Liver (tissue), 8 donors: ENCODE measurements at regions not wholly inside any gene's neighbourhood (a gene's known extent, or its start where the extent isn't known, plus 50 kb on each side); places are given as distances from the start of the nearest gene placed in this dataset.

Source experiments
- DNase-seq: peaks from one replicate; pipeline ENCODE4 v3.0.0-alpha.2; 2017; ENCODE audit warnings: low spot score
- H3K27ac ChIP-seq, 2 donors: one replicate each; pipeline ENCODE4 v1.7.0; 2013; ENCODE audit warnings: inconsistent platforms in 2 of 2, low read length in 2 of 2, control low read depth in 1 of 2, low read depth in 1 of 2, mild to moderate bottlenecking in 1 of 2
- H3K27me3 ChIP-seq, 4 donors: one replicate each; pipeline versions ENCODE4 v1.6.1 to v1.7.0; 2013; ENCODE audit warnings: low read length in 3 of 4, inconsistent platforms in 1 of 4, mild to moderate bottlenecking in 1 of 4, moderate library complexity in 1 of 4; ENCODE audit not compliant: control insufficient read depth in 4 of 4, insufficient read depth in 4 of 4
- H3K36me3 ChIP-seq, 4 donors: one replicate each; pipeline versions ENCODE4 v1.6.1 to v1.7.0; 2013; ENCODE audit warnings: low read length in 3 of 4, mild to moderate bottlenecking in 3 of 4, low read depth in 1 of 4, moderate library complexity in 1 of 4; ENCODE audit not compliant: control insufficient read depth in 4 of 4, insufficient read depth in 3 of 4
- H3K4me1 ChIP-seq, 4 donors: one replicate each; pipeline versions ENCODE4 v1.6.1 to v1.7.0; 2013; ENCODE audit warnings: low read length in 3 of 4, mild to moderate bottlenecking in 3 of 4, moderate library complexity in 1 of 4; ENCODE audit not compliant: control insufficient read depth in 4 of 4, insufficient read depth in 4 of 4
- H3K4me3 ChIP-seq, 3 donors: one replicate each; pipeline versions ENCODE4 v1.6.1 to v1.7.0; 2013; ENCODE audit warnings: low read length in 3 of 3, control low read depth in 1 of 3, low read depth in 1 of 3, mild to moderate bottlenecking in 1 of 3
- H3K9ac ChIP-seq, 2 donors: one replicate each; pipeline ENCODE4 v1.7.0; 2013; ENCODE audit warnings: low read length in 2 of 2, mild to moderate bottlenecking in 2 of 2, moderate library complexity in 2 of 2, control low read depth in 1 of 2, low read depth in 1 of 2
- H3K9me3 ChIP-seq, 4 donors: one replicate each; pipeline versions ENCODE4 v1.6.1 to v1.7.0; 2013; ENCODE audit warnings: low read length in 3 of 4; ENCODE audit not compliant: control insufficient read depth in 4 of 4
- ATF3 ChIP-seq: IDR thresholded peaks from 2 replicates; pipeline ENCODE4 v1.6.1; 2016; ENCODE audit warnings: antibody characterized with exemption
- CTCF ChIP-seq: fragments of 150-350 bp; IDR thresholded peaks from 2 replicates; pipeline ENCODE4 v1.5.1; 2017; ENCODE audit warnings: improper control_type of control experiment, low read depth, low read length; ENCODE audit not compliant: missing input control
- EGR1 ChIP-seq, 2 donors: IDR thresholded peaks; 2 replicates each; pipeline ENCODE4 v1.6.1; 2016 to 2018; ENCODE audit warnings: antibody characterized with exemption in 2 of 2, low read depth in 2 of 2
- FOXA1 ChIP-seq: IDR thresholded peaks from 2 replicates; pipeline ENCODE4 v1.6.1; 2016; ENCODE audit warnings: antibody characterized with exemption
- FOXA2 ChIP-seq: IDR thresholded peaks from 2 replicates; pipeline ENCODE4 v1.6.1; 2016; ENCODE audit warnings: antibody characterized with exemption
- GABPA ChIP-seq, 2 donors: IDR thresholded peaks in 1 of 2; conservative IDR thresholded peaks in 1 of 2; 2 replicates each; pipeline ENCODE4 v1.6.1; 2016; ENCODE audit warnings: antibody characterized with exemption in 2 of 2, mild to moderate bottlenecking in 1 of 2, moderate library complexity in 1 of 2
- HNF4A ChIP-seq, 2 donors: conservative IDR thresholded peaks; 2 replicates each; pipeline ENCODE4 v1.6.1; 2016; ENCODE audit warnings: antibody characterized with exemption in 2 of 2, mild to moderate bottlenecking in 2 of 2
- HNF4G ChIP-seq: IDR thresholded peaks from 2 replicates; pipeline ENCODE4 v1.6.1; 2016; ENCODE audit warnings: antibody characterized with exemption
- JUND ChIP-seq, 2 donors: IDR thresholded peaks; 2 replicates each; pipeline ENCODE4 v1.6.1; 2016; ENCODE audit warnings: antibody characterized with exemption in 2 of 2
- MAX ChIP-seq: IDR thresholded peaks from 2 replicates; pipeline ENCODE4 v1.6.1; 2016; ENCODE audit warnings: antibody characterized with exemption
- NR2F2 ChIP-seq: IDR thresholded peaks from 2 replicates; pipeline ENCODE4 v1.6.1; 2016; ENCODE audit warnings: antibody characterized with exemption
- RAD21 ChIP-seq, 2 donors: IDR thresholded peaks; 2 replicates each; pipeline ENCODE4 v1.6.1; 2016; ENCODE audit warnings: antibody characterized with exemption in 2 of 2, mild to moderate bottlenecking in 2 of 2
- RXRA ChIP-seq, 2 donors: IDR thresholded peaks; 2 replicates each; pipeline ENCODE4 v1.6.1; 2017 to 2018; ENCODE audit warnings: antibody characterized with exemption in 2 of 2, mild to moderate bottlenecking in 1 of 2
- SP1 ChIP-seq: IDR thresholded peaks from 2 replicates; pipeline ENCODE4 v1.6.1; 2018; ENCODE audit warnings: antibody characterized with exemption, mild to moderate bottlenecking
- TAF1 ChIP-seq: conservative IDR thresholded peaks from 2 replicates; pipeline ENCODE4 v1.6.1; 2016; ENCODE audit warnings: antibody characterized with exemption, mild to moderate bottlenecking
- YY1 ChIP-seq: IDR thresholded peaks from 2 replicates; pipeline ENCODE4 v1.6.1; 2016; ENCODE audit warnings: antibody characterized with exemption, mild to moderate bottlenecking
- ZBTB33 ChIP-seq: IDR thresholded peaks from 2 replicates; pipeline ENCODE4 v1.6.1; 2016; ENCODE audit warnings: antibody characterized with exemption
- WGBS: extraction: QIAGEN DNeasy Blood & Tissue Kit; methylation state at CpG from one replicate; pipeline ENCODE4 v1.1.7; 2013; 5-methylcytosine and 5-hydroxymethylcytosine counted together
- donor health status: healthy.
- donor health status: healthy.
- donor health status: healthy.
- donor health status: healthy.
- donor health status: healthy.

GRCh38 chr15:66650433-66650832, 51.6 kb upstream of the SMAD6 start (continued):
- TF ChIP-seq MAX (peak; percentile 24), HNF4G (no peak), GABPA (IDR thresholded peaks at IDR 0.05 in 1 of 2, conservative IDR thresholded peaks at IDR 0.05 in 1 of 2) (no peak), FOXA1 (no peak), EGR1 (IDR thresholded peaks at IDR 0.05; ENCODE audit: low read depth in 2 of 2) (no peak)

GRCh38 chr15:66651198-66651597, 50.8 kb upstream of the SMAD6 start:
- no peaks in the 10 kb centered on the region for H3K27me3 ChIP-seq
- WGBS, result 46% methylated on average over 3 of the region's 3 CpGs
- DNase-seq, result no peak
- no peaks in the 10 kb centered on the region for H3K9me3 ChIP-seq
- H3K4me3 ChIP-seq, result no peak overlapping the region
- H3K36me3 ChIP-seq, result no peaks in the 10 kb centered on the region
- peak overlapping the region; percentile 75 to 85 for H3K27ac ChIP-seq
- peak overlapping the region in 1 of 2 donors; percentile 23 for H3K9ac ChIP-seq
- peaks cover 30 to 91% (median 68%) of the 10 kb centered on the region in 4 donors for H3K4me1 ChIP-seq
- TF ChIP-seq NR2F2 (no peak), JUND (IDR thresholded peaks at IDR 0.05) (no peak), YY1 (no peak), FOXA2 (no peak), ATF3 (no peak), EGR1 (IDR thresholded peaks at IDR 0.05; ENCODE audit: low read depth in 2 of 2) (no peak), RXRA (IDR thresholded peaks at IDR 0.05) (no peak), MAX (no peak), GABPA (IDR thresholded peaks at IDR 0.05 in 1 of 2, conservative IDR thresholded peaks at IDR 0.05 in 1 of 2) (no peak), TAF1 (no peak), HNF4G (no peak), ZBTB33 (no peak), HNF4A (conservative IDR thresholded peaks at IDR 0.05) (no peak), RAD21 (IDR thresholded peaks at IDR 0.05) (no peak), CTCF (no peak), FOXA1 (no peak)

- Histone ChIP-seq H3K27me3 (no peaks in the 10 kb centered on the region), H3K9ac (peak overlapping the region; percentile 12 to 17), H3K9me3 (no peaks in the 10 kb centered on the region), H3K4me1 (peaks cover 29 to 84% (median 61%) of the 10 kb centered on the region in 4 donors), H3K36me3 (no peaks in the 10 kb centered on the region), H3K4me3 (no peak overlapping the region), H3K27ac (peak overlapping the region; percentile 75 to 85)
- 29% methylated on average over 5 of the region's 5 CpGs for WGBS
- DNase-seq, result no peak
- TF ChIP-seq ZBTB33 (no peak), JUND (IDR thresholded peaks at IDR 0.05) (peak in 1 of 2 donors; percentile 75), YY1 (peak; percentile 68), SP1 (peak; percentile 68), CTCF (peak; percentile 39), MAX (peak; percentile 87), HNF4G (no peak), ATF3 (no peak), RXRA (IDR thresholded peaks at IDR 0.05) (peak; percentile 83 to 91), FOXA1 (peak; percentile 84), FOXA2 (peak; percentile 90), TAF1 (no peak), RAD21 (IDR thresholded peaks at IDR 0.05) (peak; percentile 8 to 16), NR2F2 (peak; percentile 51), GABPA (IDR thresholded peaks at IDR 0.05 in 1 of 2, conservative IDR thresholded peaks at IDR 0.05 in 1 of 2) (peak in 1 of 2 donors; percentile 27)
These were observed 50.0 kb upstream of the SMAD6 start for GRCh38 chr15:66651913-66652642.
